NOMO-1 treated with DMSO at 0.1 percent for 48 hours (cell line): ENCODE measurements at regions not wholly inside any gene's neighbourhood (a gene's known extent, or its start where the extent isn't known, plus 50 kb on each side); places are given as distances from the start of the nearest gene placed in this dataset.
"Not testable (repeated sequence)": the region's sequence is repeated elsewhere in the genome, so short reads cannot be mapped to it uniquely, and the experiment has no call there.

ENCODE experiments used
- DNase-seq: peaks from one replicate; lab custom pipeline; 2025; ENCODE audit not compliant: unreplicated experiment; lab: John Stamatoyannopoulos, UW

DNA sequence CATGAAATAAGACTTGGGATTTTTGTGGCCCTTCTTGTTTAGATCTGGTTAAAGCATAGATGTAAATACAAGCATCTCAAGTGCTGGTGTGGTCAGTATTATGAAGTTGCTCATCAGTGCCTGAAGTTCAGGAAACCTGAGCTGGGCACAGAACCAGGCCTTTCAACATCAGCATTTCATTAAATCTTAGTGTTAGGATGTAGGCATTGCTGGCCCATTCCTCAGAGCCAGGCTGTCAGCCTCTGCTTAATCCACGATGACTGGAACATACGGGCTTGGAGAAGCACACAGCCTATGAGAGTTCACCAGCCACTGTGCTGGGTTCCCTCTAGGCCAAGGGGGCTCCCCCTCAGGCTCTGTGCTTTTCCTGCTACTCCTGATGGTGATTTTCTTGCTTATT, 270.2 kb downstream of the EN1 start:
- no peak for DNase-seq

DNA sequence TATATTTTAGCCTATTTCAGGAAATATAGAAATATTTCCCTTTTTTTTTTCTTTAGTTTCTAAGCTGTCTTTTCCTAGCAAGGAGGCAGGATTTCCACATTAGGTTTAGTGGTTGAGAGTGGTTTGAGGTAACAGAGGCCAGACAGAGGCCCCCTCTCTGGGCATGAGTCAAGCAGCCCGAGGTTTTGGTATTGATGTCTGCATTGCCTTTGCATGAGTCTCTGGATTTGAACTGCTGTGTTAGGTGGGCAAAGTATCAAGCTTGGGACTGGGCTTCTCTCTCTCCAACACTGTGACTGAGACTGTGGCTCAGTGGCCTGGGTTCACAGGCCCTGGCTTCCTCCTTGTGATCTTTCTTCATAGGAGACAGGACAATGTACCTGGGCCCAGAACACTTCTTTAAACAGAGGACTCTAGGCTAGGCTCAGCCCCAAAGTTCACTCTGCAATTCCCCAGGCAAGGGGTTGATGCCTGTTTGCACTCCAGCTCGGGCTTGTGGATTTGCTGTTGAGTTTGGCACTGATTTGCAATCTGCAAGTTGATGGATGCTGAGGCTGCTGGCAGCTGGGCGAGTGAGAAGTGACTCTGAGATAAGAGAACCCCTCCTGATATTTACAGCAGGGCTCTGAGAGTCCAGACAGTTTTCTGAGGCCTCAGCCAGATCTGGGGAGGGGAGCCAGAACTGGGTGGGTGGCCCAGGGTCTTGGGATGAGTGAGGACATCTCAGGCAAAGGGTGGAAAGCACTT, 271.2 kb downstream of the EN1 start:
- DNase-seq, result no peak

DNA sequence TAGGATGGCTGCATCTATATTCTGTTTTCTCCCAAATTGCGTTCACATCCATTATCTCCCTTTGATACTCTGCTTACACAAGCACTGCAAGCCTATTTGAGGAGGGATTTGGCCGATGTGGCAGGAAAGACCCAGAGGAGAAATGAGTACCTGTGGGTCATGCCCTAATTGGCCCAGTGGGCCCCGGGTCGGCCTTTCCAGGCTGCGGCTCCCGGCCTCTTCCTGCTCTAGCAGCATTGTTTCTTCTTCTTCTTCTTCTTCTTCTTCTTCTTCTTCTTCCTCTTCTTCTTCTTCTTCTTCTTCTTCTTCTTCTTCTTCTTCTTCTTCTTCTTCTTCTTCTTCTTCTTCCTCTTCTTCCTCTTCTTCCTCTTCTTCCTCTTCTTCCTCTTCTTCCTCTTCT, 275.1 kb downstream of the EN1 start:
- DNase-seq, result not testable (repeated sequence)

DNA sequence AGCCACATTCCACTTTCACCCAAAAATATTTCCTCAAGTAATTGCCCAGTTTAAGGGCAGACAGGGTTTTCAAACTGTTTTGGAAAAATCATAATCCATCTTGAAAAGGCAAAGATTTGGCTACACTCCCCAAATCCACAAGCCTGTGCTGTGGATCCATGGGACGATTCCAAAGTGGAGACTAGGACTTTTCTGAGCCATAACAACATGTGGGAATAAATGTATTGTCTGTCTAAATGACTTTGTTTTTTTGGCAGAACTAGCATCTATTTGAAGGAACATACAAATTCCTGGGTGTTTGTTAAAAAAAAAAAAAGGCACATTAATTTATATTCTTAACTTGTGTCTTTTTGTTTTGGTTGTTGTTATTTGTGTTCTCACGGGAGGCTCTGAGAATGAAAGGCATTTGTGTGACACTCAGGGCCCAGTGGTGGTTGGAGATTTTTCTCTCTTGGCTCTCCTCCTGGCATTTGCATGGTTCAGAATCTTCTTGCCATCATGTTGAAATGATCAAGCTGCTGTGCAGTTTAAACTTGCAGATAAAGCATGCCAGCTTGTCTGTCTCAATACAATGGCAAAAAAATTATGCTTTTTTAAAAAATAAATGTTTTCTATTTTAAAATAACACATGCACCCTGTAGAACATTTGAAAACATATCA, 277.4 kb downstream of the EN1 start:
- no peak for DNase-seq

DNA sequence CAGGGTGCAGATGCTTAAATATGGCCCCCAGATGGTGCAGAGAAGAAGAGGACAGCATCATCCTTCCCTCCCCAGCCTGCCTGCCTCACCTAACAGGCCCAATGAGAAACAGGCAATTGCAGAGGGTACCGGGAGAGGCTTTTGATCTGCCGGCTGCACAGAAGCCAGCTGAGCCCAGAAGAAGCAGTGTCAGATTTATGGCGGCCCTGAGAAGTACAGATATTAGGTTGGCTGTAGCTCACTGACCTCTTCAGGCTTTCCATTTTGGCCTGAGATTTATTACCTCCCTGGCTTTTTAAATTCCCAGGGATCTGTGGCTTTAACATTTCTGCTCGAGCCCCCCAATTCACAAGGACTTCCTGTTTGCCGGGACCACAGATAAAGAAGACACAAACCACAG, 278.7 kb downstream of the EN1 start:
- no peak for DNase-seq

DNA sequence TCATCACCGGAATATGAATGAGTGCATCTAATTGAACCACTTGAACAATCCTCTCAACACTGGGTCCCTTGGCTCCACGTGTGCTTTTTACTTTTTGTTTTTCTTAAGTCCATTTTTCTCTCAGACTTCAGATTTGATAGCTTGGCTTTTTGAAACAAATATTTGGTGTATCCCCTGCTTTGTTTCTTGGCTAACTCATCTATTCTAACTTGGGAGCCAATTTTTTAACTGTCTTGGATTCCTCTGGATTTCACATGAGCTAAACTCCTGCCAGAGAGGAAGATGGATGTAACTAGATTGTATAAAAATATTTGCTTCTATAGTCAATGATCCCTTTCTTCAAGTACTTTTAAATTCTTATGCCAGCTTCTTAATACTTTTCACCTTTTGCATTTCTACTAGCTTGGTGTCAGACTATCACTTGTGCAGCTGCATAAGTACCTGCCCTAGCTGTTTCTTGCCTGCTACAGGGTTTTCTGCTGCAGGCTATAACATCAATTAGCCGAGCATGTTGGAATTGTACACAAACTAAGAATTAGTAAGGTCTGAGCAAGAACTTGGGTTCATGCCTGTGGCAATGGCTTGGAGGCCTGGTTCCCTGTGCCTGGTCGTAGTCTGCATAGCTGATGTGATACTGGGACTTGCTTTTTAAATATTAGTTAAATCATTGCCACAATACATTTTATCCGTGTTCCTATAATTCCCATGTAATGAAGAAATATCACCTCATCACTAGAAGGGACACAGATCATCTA, 281.5 kb downstream of the EN1 start:
- no peak for DNase-seq

DNA sequence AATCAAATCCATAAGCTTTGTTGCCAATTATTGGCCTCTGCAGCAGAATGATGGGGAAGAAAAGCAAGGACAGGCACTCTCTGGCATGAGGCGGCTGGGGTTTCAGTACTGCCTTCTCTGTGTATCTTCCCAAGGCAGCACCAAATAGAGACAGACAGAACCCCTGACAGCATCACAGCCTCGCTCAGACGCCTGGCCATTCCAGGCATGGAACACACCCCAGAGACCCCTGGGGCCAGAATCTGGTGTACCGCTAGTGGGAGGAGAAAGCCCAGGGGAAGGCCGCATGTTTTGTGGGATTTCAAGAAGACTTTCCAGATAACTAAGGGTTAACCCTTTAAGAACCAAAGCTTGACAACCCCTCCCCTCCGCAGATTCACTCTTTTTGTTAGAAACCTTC, 282.1 kb downstream of the EN1 start:
- DNase-seq, result no peak

DNA sequence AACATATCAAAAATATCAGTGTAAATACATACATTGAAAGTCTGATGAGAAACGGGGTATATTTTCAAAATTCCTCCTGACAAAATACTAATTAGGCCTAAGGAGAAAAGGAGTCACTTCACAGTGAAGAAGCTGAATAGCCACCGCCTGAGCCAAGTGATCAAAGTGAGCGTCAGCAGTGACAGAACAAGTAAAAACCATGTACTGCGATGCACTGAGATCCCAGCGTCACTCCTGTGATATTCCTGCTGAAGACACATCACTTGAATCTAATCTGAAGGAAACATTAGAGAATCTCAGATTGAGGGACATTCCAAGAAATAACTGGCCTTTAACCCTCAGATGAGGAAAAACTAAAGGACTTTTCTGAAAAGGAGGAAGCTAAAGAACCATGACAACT, 285.3 kb downstream of the EN1 start:
- DNase-seq, result no peak

DNA sequence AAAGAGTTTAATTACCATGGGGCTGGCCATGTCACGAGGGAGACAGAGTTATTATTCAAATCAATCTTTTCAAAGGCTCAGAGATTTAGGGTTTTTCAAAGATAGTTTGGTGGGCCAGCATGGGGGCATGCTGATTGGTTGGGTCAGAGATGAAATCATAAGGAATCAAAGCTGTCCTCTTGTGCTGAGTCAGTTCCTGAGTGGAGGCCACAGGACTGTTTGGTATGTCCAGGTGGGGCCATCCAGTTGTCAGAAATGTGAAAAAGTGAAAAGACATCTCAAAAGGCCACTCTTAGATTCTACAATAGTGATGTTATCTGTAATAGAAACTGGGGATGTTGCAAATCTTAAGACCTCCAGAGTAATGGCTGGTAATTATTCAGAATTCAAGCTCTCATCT, 288.6 kb downstream of the EN1 start:
- DNase-seq, result no peak

DNA sequence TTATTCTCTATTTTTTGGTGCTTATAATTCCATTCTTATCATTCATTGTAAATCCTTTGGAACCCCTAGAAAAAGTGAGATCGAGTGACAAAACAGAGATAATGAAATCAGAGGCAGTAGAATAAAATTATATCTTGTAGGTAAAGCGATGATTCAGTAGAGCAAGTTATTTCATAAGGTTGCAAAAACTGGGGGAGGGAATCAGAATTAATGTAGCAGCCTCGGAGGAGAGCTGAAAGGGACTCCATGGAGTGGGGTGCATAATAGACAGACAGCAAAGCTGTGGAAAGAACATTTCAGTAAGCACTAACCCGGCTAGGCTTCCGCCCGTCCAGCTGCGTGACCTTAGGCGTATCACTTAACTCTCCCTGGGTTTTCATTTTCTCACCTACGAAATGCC, 289.7 kb downstream of the EN1 start:
- no peak for DNase-seq

DNA sequence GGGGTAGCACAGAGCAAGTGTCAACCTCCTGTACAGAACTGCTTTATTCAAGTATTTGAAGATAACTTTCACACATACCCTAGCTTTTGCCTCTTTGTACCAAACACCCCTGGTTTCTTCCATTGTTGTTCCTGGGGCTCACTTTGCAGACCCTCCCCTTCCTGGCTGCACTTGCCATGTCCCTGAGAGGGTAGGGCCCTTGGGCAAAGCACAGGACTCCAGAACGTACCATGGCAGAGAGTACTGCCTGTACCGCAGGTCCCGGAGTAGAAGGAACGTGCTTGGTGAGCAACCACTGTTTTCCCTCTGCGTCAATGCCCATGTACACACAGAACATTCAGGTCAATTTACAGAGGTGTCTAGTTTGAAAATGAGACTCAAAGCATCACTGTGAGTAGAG, 290.4 kb downstream of the EN1 start:
- DNase-seq, result no peak

DNA sequence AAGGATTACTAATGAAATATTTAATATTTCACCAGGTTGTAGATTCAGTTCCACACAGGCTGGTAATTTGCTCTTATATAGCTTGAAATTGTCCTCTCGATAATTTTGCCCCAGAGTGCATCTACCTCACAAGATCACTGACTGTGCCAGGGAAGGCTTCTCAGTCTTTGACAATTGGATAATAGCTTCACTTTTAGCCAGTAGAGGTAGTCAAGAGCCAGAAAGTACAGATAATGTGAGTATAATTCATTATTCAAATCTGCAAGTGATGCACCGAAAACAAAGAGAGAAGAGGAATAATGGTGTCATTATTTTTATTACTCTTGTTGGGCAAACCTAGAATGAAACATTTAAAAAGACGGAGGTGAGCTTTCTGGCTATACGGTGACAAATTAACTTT, 292.8 kb downstream of the EN1 start:
- no peak for DNase-seq

DNA sequence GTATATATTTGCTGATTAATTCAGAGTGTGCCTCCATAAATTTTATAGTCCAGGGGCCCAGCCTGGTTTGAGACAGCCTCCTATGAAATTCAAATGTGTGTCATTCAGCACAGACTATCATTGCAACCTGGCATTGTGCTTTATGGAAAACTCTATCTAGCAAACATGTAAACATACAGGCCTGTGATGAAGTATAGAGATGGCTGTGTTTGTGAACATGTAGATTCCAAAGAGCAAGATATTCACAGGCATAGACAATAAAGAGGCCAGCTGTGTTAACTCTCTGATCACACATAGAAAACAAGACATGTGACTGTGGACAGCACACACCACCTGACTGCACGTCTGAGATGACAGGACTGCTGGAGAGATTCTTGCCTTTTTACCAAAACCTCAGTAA, 297.9 kb downstream of the EN1 start:
- DNase-seq, result no peak

DNA sequence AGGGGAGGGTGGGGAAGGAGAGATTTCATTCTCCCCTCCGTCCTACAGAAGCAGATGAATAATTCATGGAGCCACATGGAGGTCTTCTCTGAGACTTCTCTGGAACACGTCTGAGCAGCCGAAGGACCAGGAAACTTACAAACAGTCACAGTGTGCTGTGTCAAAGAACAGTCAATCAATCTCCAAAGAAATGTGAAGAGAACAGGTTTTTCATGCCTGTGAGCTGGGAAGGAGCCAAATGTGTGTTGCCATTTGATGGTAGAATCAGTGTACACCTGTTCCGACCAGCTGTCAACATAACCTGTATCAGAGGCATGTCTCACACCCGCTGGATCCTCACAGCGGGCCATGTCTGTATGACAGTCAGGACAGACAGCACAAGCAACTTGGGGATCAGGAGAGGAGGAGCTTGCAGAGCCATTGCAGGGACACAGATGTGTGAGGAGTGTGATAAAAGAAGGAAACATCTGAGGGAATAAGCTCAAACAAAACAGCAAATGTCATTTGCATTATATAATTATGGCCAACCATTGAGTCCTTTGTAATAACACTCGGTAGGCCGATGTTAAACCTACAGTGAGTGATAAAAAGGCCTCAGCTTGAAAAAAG, 298.5 kb downstream of the EN1 start:
- DNase-seq, result no peak

DNA sequence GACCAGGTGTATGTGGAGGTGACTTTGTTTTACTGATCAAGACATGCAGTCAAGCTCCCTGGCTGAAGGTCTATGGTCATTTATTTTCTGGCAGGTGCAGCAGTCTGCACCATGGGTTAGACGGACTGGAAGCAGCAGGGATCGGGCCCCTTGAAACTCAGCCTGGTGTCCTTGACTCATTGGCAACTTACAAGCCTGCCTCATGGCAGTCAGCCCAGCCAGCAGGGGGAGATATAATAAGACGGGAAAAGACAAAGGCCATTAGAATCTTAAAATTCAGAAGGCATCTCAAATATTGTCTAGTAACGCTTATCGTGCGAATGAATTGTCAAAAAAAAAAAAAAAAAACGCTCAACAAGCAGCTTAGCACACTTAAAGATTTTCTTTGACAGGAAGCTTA, 308.2 kb downstream of the EN1 start:
- DNase-seq, result no peak

DNA sequence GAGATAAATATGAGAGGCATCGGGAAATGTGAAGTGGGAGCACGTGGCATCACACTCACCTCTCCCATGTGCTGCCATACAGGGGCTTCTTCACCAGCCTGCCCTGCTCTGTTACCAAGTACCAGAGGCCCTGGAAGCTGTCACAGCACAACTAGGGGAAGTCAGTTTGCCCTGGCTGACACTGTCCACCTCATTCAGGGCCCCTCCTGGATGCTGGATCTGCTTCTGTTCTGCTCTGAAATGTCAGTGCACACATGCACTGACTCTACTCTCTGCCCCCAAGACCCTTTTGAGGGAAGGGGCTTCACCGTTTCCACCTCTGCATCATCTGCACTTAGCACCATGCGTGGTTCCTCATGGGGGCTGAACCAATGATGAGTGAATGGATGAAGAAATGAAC, 311.1 kb downstream of the EN1 start:
- DNase-seq, result no peak

DNA sequence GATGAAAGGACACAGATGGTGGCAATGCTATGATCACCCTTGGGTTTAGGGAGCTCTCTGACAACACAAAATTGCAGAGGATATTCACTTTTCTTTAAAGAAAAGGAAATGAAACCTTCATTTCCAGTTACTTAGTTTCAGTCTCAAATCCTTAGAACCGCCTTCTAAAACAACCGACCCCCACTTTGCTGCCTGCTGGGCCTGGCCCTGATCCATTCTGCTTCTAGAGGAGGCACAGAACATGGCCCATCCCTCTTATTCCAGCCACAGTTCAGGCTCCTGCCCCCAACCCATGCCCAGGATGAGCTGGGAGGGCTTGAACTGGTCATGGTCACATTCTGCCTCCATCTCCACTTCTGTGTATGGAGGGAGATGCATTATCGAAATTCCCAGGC, 311.6 kb downstream of the EN1 start:
- DNase-seq, result no peak

DNA sequence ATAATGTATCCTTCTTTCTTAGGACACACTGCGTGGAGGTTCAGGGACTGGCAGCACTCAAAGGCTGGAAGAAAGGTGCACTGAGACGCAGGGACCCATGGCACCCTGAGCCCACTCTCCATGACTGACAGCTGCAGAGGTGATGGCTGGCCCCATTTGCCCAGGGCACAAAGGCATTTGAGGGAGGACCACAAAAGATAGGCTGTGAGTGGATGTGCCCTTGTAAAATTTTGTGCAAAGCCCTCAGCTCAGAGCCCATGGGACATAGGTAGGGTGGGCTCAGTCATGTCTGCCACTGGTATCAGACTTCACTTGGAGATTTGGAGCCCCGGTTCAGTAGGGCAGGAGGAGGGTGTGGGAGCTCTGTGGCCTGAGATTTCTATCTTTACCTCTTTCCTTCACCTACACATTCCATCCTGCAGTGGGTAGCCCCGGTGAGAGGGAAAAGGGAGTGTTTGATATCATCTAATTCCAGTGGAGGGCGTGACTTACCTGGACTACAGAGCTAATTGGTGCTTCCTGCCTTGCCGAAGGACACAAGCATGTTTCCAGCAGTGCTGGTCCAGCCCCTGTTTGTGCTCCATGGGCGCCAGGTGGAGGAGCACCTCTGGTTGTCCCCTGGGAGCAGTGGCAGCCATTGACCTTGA, 312.2 kb downstream of the EN1 start:
- no peak for DNase-seq

DNA sequence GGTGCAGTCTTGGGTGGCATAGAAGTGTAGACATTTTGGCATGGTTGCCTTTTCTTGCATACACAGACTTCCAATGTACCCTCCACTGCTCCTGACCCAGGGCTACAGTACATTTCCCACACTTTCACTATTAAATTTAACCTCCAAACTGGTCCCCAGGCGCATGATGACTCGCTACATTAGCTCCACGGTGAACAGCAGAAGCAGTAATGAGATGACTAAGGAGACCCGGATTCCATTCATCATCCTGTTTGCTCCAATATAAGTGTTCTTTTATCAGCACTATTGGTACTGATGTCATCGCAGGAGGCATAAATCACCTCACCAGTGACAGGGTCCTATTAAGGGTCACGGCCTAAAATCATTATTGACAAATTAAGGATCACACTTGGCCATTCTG, 316.5 kb downstream of the EN1 start:
- no peak for DNase-seq

DNA sequence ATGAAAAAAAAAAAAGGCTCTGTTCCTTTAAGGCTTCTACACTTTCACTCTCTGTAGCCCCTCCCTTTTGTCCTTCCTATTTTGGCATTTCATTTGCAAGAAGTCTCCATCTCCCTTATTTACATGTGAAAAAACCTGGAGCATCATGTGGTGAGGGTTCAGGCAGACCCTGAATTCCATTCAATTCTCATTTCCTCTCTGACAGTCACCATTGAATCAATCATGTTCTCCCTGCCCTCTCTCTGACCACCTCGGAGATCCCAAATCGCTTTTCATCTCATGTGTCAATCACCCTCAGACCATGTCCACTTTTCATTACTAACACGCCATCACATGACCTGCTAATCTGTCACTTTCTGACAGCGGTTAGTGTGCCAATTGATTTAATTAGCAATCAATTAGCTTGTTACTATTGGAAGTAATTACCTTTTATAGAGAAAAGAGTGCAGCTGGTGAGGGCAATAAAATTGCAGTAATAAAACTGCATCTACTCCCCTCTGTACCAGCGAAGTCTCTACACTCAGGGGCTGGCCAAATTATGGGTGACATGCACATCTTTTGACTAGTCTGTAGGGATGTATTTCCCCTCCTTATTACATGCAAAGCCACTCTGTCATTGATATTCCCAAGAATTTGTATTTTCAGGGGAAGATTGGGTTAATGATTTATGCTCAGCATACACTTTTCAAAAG, 317.4 kb downstream of the EN1 start:
- DNase-seq, result no peak

DNA sequence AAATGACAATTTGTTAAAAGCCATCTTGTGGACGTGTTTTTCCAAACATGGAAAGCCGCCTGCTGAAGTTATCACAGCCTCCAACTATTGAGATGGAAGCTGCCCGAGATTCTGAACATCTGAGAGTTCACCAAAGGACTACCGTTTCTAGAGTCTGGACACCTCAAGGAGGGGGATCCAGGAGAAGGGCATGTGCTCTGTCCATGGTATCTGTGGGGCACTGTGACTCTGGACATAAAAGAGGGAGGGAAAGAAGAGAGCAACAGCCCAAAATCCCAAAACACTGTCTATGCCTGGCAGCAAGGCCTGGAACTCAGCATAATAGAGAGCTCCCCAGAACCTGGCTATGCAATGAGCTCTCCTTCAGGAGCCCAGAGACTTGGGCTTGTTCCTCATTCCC, 319.9 kb downstream of the EN1 start:
- DNase-seq, result no peak
